GM23338 (cell line): ENCODE measurements at regions not wholly inside any gene's neighbourhood (a gene's known extent, or its start where the extent isn't known, plus 50 kb on each side); places are given as distances from the start of the nearest gene placed in this dataset.

Source experiments
- ATAC-seq: fragments of 200-7000 bp; cut with Tn5 transposase; 3 replicates; pipeline ENCODE4 v1.9.1; 2020
- DNase-seq: peaks from one replicate; pipeline ENCODE4 v3.0.0-alpha.2; 2015; ENCODE audit warnings: low spot score
- H2AFZ ChIP-seq: fragments of 200-600 bp; sonication (generic); 2 replicates; pipeline ENCODE4 v1.8.0; 2016; ENCODE audit warnings: antibody characterized with exemption, mild to moderate bottlenecking, moderate library complexity
- H3F3A ChIP-seq: fragments of 200-600 bp; sonication (generic); replicated peaks from 2 replicates; pipeline ENCODE4 v1.8.0; 2017; ENCODE audit warnings: antibody characterized with exemption, mixed run types, low read depth
- H3K27ac ChIP-seq: fragments of 200-600 bp; sonication (generic); 2 replicates; pipeline ENCODE4 v1.6.1; 2016; ENCODE audit warnings: low read depth
- H3K27me3 ChIP-seq: fragments of 200-600 bp; sonication (generic); 2 replicates; pipeline ENCODE4 v1.8.0; 2016; ENCODE audit warnings: mild to moderate bottlenecking, mixed run types, moderate library complexity; ENCODE audit not compliant: insufficient read depth
- H3K36me3 ChIP-seq: fragments of 200-600 bp; sonication (generic); 2 replicates; pipeline ENCODE4 v1.8.0; 2016; ENCODE audit warnings: mild to moderate bottlenecking; ENCODE audit not compliant: insufficient read depth
- H3K4me1 ChIP-seq: fragments of 200-600 bp; sonication (generic); 2 replicates; pipeline ENCODE4 v1.8.0; 2016; ENCODE audit warnings: mild to moderate bottlenecking, moderate library complexity; ENCODE audit not compliant: insufficient read depth
- H3K4me2 ChIP-seq: fragments of 200-600 bp; sonication (generic); 2 replicates; pipeline ENCODE4 v1.7.1; 2017; ENCODE audit warnings: mixed run types
- H3K4me3 ChIP-seq: fragments of 200-600 bp; sonication (generic); 2 replicates; pipeline ENCODE4 v1.6.1; 2016; ENCODE audit warnings: mixed run types
- H3K79me2 ChIP-seq: fragments of 200-600 bp; sonication (generic); replicated peaks from 2 replicates; pipeline ENCODE4 v1.8.0; 2017; ENCODE audit warnings: mild to moderate bottlenecking; ENCODE audit not compliant: insufficient read depth
- H3K9me2 ChIP-seq: fragments of 200-600 bp; sonication (generic); 2 replicates; pipeline ENCODE4 v1.8.0; 2017; ENCODE audit not compliant: insufficient read depth
- H4K20me1 ChIP-seq: fragments of 200-600 bp; sonication (generic); replicated peaks from 2 replicates; pipeline ENCODE4 v1.8.0; 2017; ENCODE audit warnings: mild to moderate bottlenecking; ENCODE audit not compliant: insufficient read depth
- H3K27ac Mint-ChIP-seq: 2 replicates; pipeline ENCODE4 v1.8.0; 2020; ENCODE audit warnings: inconsistent platforms, mild to moderate bottlenecking, moderate library complexity, mixed read lengths
- H3K27me3 Mint-ChIP-seq: 3 replicates; pipeline ENCODE4 v1.8.0; 2022; ENCODE audit warnings: low read depth, mild to moderate bottlenecking, moderate library complexity, mixed read lengths, inconsistent platforms; ENCODE audit not compliant: insufficient read depth, poor library complexity
- H3K36me3 Mint-ChIP-seq: 3 replicates; pipeline ENCODE4 v1.8.0; 2021; ENCODE audit warnings: low read depth, mild to moderate bottlenecking, inconsistent platforms, moderate library complexity, mixed read lengths
- H3K4me1 Mint-ChIP-seq: 3 replicates; pipeline ENCODE4 v1.8.0; 2020; ENCODE audit warnings: mild to moderate bottlenecking, inconsistent platforms, mixed read lengths
- H3K4me3 Mint-ChIP-seq: 3 replicates; pipeline ENCODE4 v1.8.0; 2021; ENCODE audit warnings: moderate library complexity, mild to moderate bottlenecking, inconsistent platforms, mixed read lengths
- H3K9me3 Mint-ChIP-seq: 3 replicates; pipeline ENCODE4 v1.8.0; 2020; ENCODE audit warnings: moderate library complexity, mild to moderate bottlenecking, inconsistent platforms, mixed read lengths
- CREB1 ChIP-seq: fragments of 250-450 bp; sonication (Bioruptor Pico); IDR thresholded peaks from 2 replicates; pipeline ENCODE4 v1.5.0; 2020; ENCODE audit warnings: low read depth, mild to moderate bottlenecking, moderate library complexity
- EZH2 ChIP-seq: fragments of 200-600 bp; sonication (generic); IDR thresholded peaks from one replicate; pipeline ENCODE4 v1.8.0; 2017; ENCODE audit warnings: antibody characterized with exemption, mild to moderate bottlenecking, low read depth; ENCODE audit not compliant: unreplicated experiment
- EZH2phosphoT487 ChIP-seq: fragments of 200-600 bp; sonication (generic); IDR thresholded peaks from one replicate; pipeline ENCODE4 v1.8.1; 2018; ENCODE audit warnings: antibody characterized with exemption; ENCODE audit not compliant: unreplicated experiment
- NANOG ChIP-seq: IDR thresholded peaks from 2 replicates; pipeline ENCODE4 v1.6.1; 2016; ENCODE audit warnings: antibody characterized with exemption, borderline replicate concordance
- POLR2AphosphoS5 ChIP-seq: IDR thresholded peaks from 2 replicates; pipeline ENCODE4 v1.6.1; 2016; ENCODE audit warnings: antibody characterized with exemption, low read depth
- ZNF114 ChIP-seq: fragments of 250-450 bp; sonication (Bioruptor Pico); IDR thresholded peaks from 2 replicates; pipeline ENCODE4 v1.5.0; 2020; ENCODE audit warnings: mild to moderate bottlenecking, moderate library complexity
- ZNF331 ChIP-seq: fragments of 250-450 bp; sonication (Bioruptor Pico); IDR thresholded peaks from 2 replicates; pipeline ENCODE4 v1.5.0; 2020; ENCODE audit warnings: low read depth, mild to moderate bottlenecking, moderate library complexity
- TF ChIP-seq, protein P1 (sequence below), 2 experiments: fragments of 200-600 bp in 1 of 2; sonication (generic) in 1 of 2; conservative IDR thresholded peaks; 2 replicates each; pipeline versions ENCODE4 v1.5.1 to v1.6.1; 2016 to 2017; ENCODE audit warnings: antibody characterized with exemption in 2 of 2, low read depth in 2 of 2, mild to moderate bottlenecking in 2 of 2, moderate library complexity in 1 of 2
- TF ChIP-seq, protein P2 (sequence below): IDR thresholded peaks from one replicate; pipeline ENCODE4 v1.6.1; 2018; ENCODE audit warnings: antibody characterized with exemption; ENCODE audit not compliant: unreplicated experiment
- TF ChIP-seq, protein P3 (sequence below): fragments of 250-450 bp; sonication (Bioruptor Pico); IDR thresholded peaks from 2 replicates; pipeline ENCODE4 v1.5.0; 2020; ENCODE audit warnings: mild to moderate bottlenecking, moderate library complexity

DNA sequence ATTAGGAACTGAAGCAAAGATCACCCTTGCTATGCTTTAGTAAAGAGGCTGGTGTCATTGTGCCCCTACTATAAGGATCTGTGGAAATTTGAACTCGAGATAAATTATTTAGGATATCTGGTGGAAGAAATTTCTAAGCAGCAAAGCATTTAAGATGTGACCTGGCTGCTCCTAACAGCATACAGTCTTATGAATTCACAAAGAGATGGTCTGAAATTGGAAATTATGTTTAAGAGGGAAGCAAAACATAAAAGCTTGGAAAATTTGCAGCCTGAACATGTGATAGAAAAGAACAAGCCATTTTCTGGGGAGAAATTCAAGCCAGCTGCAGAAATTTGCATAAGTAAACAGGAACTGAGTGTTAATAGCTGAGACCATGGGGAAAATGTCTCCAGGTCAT, 223.7 kb downstream of the FBXO4 start:
- no peak overlapping the region for H3K4me2 ChIP-seq
- H2AFZ ChIP-seq: no peak overlapping the region
- TF ChIP-seq NANOG: no peak
- no peak overlapping the region for H3K4me3 Mint-ChIP-seq
- H3K9me3 Mint-ChIP-seq: peaks cover 72% of the 10 kb centered on the region
- no peaks in the 10 kb centered on the region for H3F3A ChIP-seq
- H3K27me3 ChIP-seq: no peaks in the 10 kb centered on the region
- peaks cover 6% of the 10 kb centered on the region for H3K9me2 ChIP-seq
- no peaks in the 10 kb centered on the region for H3K36me3 ChIP-seq
- peaks cover 2% of the 10 kb centered on the region for H3K27me3 Mint-ChIP-seq
- no peak overlapping the region for H3K27ac ChIP-seq
- H3K79me2 ChIP-seq: no peaks in the 10 kb centered on the region
- H3K27ac Mint-ChIP-seq: no peak overlapping the region
- no peak for ATAC-seq
- no peaks in the 10 kb centered on the region for H3K4me1 ChIP-seq
- H4K20me1 ChIP-seq: no peaks in the 10 kb centered on the region
- H3K36me3 Mint-ChIP-seq: peaks cover 34% of the 10 kb centered on the region
- no peak for DNase-seq
- no peaks in the 10 kb centered on the region for H3K4me1 Mint-ChIP-seq
- no peak overlapping the region for H3K4me3 ChIP-seq

DNA sequence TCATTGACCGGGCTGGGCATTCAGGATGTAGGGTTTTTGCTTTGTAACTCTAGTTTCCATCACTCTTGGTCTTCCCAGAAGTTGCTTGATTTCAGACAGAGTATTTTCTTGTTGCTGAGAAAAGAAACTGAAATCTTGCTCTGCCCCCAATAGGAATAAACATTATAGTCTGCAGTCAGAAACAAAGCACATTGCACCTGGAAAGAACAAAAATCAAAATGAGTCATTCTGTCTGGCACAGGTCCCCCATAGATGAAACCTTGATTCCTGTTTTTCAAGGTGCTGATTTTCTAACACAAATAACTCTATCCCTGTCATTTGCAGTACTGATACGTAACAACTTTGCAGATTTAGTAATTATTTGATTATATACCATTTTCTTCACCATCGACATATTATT, 232.1 kb downstream of the FBXO4 start:
- Histone ChIP-seq H3K27me3 (no peaks in the 10 kb centered on the region), H3K4me3 (no peak overlapping the region), H3F3A (no peaks in the 10 kb centered on the region), H3K27ac (no peak overlapping the region), H2AFZ (peak overlapping the region; percentile 80), H3K9me2 (0 out of 2 replicates have a peak, but pooled peaks cover 3% of the 10 kb centered on the region), H3K79me2 (no peaks in the 10 kb centered on the region), H3K4me1 (no peaks in the 10 kb centered on the region), H3K4me2 (no peak overlapping the region), H3K36me3 (no peaks in the 10 kb centered on the region), H4K20me1 (no peaks in the 10 kb centered on the region)
- Mint-ChIP-seq H3K9me3 (peaks cover 27% of the 10 kb centered on the region), H3K27me3 (no peaks in the 10 kb centered on the region), H3K36me3 (peaks cover 4% of the 10 kb centered on the region; the same call in 2 of the 3 replicates), H3K4me1 (no peaks in the 10 kb centered on the region), H3K4me3 (no peak overlapping the region), H3K27ac (no peak overlapping the region)
- DNase-seq (no peak), ATAC-seq (no peak)
- TF ChIP-seq POLR2AphosphoS5 (no peak), CREB1 (CRISPR knock-in tag) (no peak), ZNF331 (no peak), NANOG (no peak), EZH2phosphoT487 (no peak), ZNF114 (CRISPR knock-in tag) (no peak), EZH2 (no peak)
- TF ChIP-seq, protein P1, sequence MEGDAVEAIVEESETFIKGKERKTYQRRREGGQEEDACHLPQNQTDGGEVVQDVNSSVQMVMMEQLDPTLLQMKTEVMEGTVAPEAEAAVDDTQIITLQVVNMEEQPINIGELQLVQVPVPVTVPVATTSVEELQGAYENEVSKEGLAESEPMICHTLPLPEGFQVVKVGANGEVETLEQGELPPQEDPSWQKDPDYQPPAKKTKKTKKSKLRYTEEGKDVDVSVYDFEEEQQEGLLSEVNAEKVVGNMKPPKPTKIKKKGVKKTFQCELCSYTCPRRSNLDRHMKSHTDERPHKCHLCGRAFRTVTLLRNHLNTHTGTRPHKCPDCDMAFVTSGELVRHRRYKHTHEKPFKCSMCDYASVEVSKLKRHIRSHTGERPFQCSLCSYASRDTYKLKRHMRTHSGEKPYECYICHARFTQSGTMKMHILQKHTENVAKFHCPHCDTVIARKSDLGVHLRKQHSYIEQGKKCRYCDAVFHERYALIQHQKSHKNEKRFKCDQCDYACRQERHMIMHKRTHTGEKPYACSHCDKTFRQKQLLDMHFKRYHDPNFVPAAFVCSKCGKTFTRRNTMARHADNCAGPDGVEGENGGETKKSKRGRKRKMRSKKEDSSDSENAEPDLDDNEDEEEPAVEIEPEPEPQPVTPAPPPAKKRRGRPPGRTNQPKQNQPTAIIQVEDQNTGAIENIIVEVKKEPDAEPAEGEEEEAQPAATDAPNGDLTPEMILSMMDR (conservative IDR thresholded peaks at IDR 0.05; ENCODE audit: low read depth in 2 of 2): no peak
- TF ChIP-seq, protein P2, sequence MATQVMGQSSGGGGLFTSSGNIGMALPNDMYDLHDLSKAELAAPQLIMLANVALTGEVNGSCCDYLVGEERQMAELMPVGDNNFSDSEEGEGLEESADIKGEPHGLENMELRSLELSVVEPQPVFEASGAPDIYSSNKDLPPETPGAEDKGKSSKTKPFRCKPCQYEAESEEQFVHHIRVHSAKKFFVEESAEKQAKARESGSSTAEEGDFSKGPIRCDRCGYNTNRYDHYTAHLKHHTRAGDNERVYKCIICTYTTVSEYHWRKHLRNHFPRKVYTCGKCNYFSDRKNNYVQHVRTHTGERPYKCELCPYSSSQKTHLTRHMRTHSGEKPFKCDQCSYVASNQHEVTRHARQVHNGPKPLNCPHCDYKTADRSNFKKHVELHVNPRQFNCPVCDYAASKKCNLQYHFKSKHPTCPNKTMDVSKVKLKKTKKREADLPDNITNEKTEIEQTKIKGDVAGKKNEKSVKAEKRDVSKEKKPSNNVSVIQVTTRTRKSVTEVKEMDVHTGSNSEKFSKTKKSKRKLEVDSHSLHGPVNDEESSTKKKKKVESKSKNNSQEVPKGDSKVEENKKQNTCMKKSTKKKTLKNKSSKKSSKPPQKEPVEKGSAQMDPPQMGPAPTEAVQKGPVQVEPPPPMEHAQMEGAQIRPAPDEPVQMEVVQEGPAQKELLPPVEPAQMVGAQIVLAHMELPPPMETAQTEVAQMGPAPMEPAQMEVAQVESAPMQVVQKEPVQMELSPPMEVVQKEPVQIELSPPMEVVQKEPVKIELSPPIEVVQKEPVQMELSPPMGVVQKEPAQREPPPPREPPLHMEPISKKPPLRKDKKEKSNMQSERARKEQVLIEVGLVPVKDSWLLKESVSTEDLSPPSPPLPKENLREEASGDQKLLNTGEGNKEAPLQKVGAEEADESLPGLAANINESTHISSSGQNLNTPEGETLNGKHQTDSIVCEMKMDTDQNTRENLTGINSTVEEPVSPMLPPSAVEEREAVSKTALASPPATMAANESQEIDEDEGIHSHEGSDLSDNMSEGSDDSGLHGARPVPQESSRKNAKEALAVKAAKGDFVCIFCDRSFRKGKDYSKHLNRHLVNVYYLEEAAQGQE: no peak
- TF ChIP-seq, protein P3, sequence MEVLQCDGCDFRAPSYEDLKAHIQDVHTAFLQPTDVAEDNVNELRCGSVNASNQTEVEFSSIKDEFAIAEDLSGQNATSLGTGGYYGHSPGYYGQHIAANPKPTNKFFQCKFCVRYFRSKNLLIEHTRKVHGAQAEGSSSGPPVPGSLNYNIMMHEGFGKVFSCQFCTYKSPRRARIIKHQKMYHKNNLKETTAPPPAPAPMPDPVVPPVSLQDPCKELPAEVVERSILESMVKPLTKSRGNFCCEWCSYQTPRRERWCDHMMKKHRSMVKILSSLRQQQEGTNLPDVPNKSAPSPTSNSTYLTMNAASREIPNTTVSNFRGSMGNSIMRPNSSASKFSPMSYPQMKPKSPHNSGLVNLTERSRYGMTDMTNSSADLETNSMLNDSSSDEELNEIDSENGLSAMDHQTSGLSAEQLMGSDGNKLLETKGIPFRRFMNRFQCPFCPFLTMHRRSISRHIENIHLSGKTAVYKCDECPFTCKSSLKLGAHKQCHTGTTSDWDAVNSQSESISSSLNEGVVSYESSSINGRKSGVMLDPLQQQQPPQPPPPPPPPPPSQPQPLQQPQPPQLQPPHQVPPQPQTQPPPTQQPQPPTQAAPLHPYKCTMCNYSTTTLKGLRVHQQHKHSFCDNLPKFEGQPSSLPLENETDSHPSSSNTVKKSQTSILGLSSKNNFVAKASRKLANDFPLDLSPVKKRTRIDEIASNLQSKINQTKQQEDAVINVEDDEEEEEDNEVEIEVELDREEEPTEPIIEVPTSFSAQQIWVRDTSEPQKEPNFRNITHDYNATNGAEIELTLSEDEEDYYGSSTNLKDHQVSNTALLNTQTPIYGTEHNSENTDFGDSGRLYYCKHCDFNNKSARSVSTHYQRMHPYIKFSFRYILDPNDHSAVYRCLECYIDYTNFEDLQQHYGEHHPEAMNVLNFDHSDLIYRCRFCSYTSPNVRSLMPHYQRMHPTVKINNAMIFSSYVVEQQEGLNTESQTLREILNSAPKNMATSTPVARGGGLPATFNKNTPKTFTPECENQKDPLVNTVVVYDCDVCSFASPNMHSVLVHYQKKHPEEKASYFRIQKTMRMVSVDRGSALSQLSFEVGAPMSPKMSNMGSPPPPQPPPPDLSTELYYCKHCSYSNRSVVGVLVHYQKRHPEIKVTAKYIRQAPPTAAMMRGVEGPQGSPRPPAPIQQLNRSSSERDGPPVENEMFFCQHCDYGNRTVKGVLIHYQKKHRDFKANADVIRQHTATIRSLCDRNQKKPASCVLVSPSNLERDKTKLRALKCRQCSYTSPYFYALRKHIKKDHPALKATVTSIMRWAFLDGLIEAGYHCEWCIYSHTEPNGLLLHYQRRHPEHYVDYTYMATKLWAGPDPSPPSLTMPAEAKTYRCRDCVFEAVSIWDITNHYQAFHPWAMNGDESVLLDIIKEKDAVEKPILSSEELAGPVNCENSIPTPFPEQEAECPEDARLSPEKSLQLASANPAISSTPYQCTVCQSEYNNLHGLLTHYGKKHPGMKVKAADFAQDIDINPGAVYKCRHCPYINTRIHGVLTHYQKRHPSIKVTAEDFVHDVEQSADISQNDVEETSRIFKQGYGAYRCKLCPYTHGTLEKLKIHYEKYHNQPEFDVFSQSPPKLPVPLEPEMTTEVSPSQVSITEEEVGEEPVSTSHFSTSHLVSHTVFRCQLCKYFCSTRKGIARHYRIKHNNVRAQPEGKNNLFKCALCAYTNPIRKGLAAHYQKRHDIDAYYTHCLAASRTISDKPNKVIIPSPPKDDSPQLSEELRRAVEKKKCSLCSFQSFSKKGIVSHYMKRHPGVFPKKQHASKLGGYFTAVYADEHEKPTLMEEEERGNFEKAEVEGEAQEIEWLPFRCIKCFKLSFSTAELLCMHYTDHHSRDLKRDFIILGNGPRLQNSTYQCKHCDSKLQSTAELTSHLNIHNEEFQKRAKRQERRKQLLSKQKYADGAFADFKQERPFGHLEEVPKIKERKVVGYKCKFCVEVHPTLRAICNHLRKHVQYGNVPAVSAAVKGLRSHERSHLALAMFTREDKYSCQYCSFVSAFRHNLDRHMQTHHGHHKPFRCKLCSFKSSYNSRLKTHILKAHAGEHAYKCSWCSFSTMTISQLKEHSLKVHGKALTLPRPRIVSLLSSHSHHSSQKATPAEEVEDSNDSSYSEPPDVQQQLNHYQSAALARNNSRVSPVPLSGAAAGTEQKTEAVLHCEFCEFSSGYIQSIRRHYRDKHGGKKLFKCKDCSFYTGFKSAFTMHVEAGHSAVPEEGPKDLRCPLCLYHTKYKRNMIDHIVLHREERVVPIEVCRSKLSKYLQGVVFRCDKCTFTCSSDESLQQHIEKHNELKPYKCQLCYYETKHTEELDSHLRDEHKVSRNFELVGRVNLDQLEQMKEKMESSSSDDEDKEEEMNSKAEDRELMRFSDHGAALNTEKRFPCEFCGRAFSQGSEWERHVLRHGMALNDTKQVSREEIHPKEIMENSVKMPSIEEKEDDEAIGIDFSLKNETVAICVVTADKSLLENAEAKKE (CRISPR knock-in tag): no peak
